Mammary epithelial cell (primary cell): ENCODE measurements at regions not wholly inside any gene's neighbourhood (a gene's known extent, or its start where the extent isn't known, plus 50 kb on each side); places are given as distances from the start of the nearest gene placed in this dataset.

Experiments used
- EZH2 ChIP-seq: IDR thresholded peaks from 2 replicates; pipeline ENCODE4 v1.6.1; 2012; ENCODE audit warnings: low read length, inconsistent platforms, borderline replicate concordance
- TF ChIP-seq, protein P1 (sequence below), 2 donors: IDR thresholded peaks in 1 of 2; conservative IDR thresholded peaks in 1 of 2; 2 replicates each; pipeline ENCODE4 v1.5.1; 2011 to 2012; ENCODE audit warnings: inconsistent platforms in 2 of 2, low read length in 2 of 2, mild to moderate bottlenecking in 2 of 2, control low read depth in 1 of 2, low read depth in 1 of 2; ENCODE audit not compliant: insufficient read depth in 1 of 2; ENCODE audit errors: extremely low read depth in 1 of 2

DNA sequence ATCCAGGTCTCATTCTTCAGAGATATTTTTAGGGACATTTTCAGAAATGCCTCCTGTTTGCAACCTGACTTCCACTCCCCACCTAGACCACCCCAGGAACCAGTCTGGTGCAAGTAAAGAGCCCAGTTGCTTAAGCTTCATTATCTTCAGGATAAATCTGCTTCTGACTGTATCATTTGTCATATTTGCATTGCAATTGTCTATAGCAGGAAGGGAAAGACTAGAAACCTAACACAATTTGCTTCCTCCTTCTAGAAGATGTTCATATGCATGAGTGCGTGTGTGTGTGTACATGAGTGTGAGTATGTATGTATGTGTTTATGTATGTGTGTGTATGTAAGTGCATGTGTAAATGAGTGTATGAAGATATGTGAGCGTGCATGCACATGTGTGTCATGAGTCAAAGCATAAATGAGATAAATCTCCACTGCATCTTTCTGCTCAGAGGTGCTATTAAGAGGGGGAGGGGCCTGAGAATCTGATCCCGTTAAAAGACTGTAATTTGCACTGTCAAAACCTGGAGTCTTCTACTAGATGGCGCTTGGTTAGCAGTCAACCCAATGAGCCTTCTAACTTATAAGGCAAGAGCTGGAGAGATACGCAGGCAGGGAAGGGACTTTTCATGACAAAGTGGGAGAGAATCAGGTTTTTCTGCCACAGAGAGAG, 178.8 kb upstream of the KL start:
- TF ChIP-seq, protein P1, sequence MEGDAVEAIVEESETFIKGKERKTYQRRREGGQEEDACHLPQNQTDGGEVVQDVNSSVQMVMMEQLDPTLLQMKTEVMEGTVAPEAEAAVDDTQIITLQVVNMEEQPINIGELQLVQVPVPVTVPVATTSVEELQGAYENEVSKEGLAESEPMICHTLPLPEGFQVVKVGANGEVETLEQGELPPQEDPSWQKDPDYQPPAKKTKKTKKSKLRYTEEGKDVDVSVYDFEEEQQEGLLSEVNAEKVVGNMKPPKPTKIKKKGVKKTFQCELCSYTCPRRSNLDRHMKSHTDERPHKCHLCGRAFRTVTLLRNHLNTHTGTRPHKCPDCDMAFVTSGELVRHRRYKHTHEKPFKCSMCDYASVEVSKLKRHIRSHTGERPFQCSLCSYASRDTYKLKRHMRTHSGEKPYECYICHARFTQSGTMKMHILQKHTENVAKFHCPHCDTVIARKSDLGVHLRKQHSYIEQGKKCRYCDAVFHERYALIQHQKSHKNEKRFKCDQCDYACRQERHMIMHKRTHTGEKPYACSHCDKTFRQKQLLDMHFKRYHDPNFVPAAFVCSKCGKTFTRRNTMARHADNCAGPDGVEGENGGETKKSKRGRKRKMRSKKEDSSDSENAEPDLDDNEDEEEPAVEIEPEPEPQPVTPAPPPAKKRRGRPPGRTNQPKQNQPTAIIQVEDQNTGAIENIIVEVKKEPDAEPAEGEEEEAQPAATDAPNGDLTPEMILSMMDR (conservative IDR thresholded peaks at IDR 0.05 in 1 of 2, IDR thresholded peaks at IDR 0.05 in 1 of 2; ENCODE audit: extremely low read depth in 1 of 2, insufficient read depth in 1 of 2, low read depth in 1 of 2, low read length in 2 of 2) = no peak
- TF ChIP-seq EZH2 = no peak
